ENCODE measurements at regions not wholly inside any gene's neighbourhood (a gene's known extent, or its start where the extent isn't known, plus 50 kb on each side); places are given as distances from the start of the nearest gene placed in this dataset.

DNA sequence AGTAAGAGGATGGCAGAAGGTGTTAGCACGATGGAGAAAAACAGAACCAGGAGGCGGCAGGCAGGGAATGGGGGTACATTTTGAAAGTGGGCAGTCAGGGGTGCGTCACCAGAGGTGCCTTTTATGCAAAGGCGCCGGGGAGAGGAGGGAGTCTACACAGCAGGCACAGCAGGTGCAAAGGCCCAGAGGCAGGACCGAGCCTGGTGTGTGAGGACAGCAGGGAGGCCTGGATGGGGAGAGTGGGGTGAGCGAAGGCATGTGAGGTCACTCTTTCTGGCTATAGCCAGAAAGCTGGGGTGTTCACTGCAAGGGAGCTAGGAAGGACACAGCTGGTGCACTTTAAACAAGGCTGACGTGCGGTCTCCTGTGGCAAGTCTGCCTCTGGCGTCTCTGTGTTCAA lies 65.0 kb downstream of the NCOR2 start:
- TF ChIP-seq CTCF (IDR thresholded peaks at IDR 0.05; ENCODE audit: control extremely low read depth, extremely low read depth): no peak
- H3K27me3 ChIP-seq (ENCODE audit: control insufficient read depth in 3 of 3, insufficient read depth in 3 of 3, low read length in 2 of 3): no peaks in the 10 kb centered on the region
- H3K4me1 ChIP-seq (ENCODE audit: control insufficient read depth in 5 of 5, insufficient read depth in 5 of 5, low read length in 5 of 5): peaks cover 7 to 60% (median 31%) of the 10 kb centered on the region in 5 donors
- no peak for DNase-seq
- H3K27ac ChIP-seq (ENCODE audit: low read depth in 1 of 2, low read length in 1 of 2): no peak overlapping the region
- no peak for ATAC-seq (ENCODE audit: insufficient read depth, low FRiP score)
- peaks cover 0 to 2% (median 0%) of the 10 kb centered on the region in 4 donors for H3K9me3 ChIP-seq (ENCODE audit: control insufficient read depth in 4 of 4, insufficient read depth in 3 of 4, low read length in 3 of 4)
- H3K9ac ChIP-seq (ENCODE audit: insufficient read depth in 1 of 2, low read length in 2 of 2): no peak overlapping the region
- peaks cover 0 to 5% (median 1%) of the 10 kb centered on the region in 4 donors for H3K36me3 ChIP-seq (ENCODE audit: control insufficient read depth in 4 of 4, insufficient read depth in 4 of 4, low read length in 4 of 4)
- H3K4me3 ChIP-seq: no peak overlapping the region
- WGBS, 2 donors: 95 to 97% methylated on average over 10 of the region's 10 CpGs

DNA sequence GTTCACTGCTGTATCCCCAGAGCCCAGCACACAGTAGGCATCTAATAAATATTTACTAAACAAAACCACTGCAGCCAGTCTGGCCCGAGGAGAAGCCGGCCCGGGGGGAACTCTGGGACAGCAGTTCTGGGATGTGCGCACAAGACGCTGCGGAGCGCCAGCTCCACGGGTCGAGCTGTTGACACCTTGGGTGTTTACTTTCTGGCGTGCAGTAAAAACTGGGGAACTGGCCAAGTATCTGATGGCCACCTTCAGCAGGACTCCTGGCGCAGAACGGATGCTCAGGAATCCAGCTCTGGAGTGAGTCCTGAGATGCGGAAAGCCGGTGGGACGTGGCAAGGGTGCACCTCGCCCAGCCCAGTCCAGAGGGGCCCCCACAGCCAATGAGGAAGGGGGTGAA lies 65.6 kb downstream of the NCOR2 start:
- Histone ChIP-seq H3K9me3 (ENCODE audit: control insufficient read depth in 4 of 4, insufficient read depth in 3 of 4, low read length in 3 of 4) (peaks cover 0 to 2% (median under 1%) of the 10 kb centered on the region in 4 donors), H3K9ac (ENCODE audit: insufficient read depth in 1 of 2, low read length in 2 of 2) (no peak overlapping the region), H3K27me3 (ENCODE audit: control insufficient read depth in 3 of 3, insufficient read depth in 3 of 3, low read length in 2 of 3) (no peaks in the 10 kb centered on the region), H3K27ac (ENCODE audit: low read depth in 1 of 2, low read length in 1 of 2) (no peak overlapping the region), H3K4me1 (ENCODE audit: control insufficient read depth in 5 of 5, insufficient read depth in 5 of 5, low read length in 5 of 5) (peaks cover 7 to 60% (median 32%) of the 10 kb centered on the region in 5 donors), H3K36me3 (ENCODE audit: control insufficient read depth in 4 of 4, insufficient read depth in 4 of 4, low read length in 4 of 4) (peaks cover 0 to 5% (median 1%) of the 10 kb centered on the region in 4 donors), H3K4me3 (no peak overlapping the region)
- 66 to 69% methylated on average over 16 of the region's 16 CpGs for WGBS, 2 donors
- ATAC-seq (ENCODE audit: insufficient read depth, low FRiP score) (no peak), DNase-seq (no peak)
- TF ChIP-seq CTCF (IDR thresholded peaks at IDR 0.05; ENCODE audit: control extremely low read depth, extremely low read depth): no peak

DNA sequence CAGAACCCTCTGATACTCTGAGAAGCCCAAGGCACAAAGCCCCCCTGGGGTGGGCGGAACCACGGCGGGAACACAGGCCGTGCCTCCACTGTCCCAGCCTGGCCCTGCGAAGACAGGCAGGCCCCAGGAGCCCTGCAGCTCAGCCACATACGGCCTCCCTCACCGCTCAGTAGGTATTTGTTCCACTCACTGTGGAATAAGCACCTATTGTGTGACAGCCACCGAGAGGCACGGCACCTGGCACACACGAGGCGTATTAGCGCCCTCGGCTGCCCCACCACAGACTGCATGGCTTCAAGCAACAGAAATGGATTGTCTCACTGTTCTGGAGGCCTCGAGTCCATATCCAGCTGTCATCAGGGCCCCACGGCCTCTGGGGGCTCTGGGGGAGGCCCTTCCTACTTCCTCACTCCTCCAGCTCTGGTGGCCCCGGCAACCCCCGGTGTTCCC lies 66.3 kb downstream of the NCOR2 start:
- no peak for TF ChIP-seq CTCF (IDR thresholded peaks at IDR 0.05; ENCODE audit: control extremely low read depth, extremely low read depth)
- Histone ChIP-seq H3K36me3 (ENCODE audit: control insufficient read depth in 4 of 4, insufficient read depth in 4 of 4, low read length in 4 of 4) (peaks cover 0 to 5% (median 1%) of the 10 kb centered on the region in 4 donors), H3K4me3 (no peak overlapping the region), H3K9ac (ENCODE audit: insufficient read depth in 1 of 2, low read length in 2 of 2) (no peak overlapping the region), H3K27me3 (ENCODE audit: control insufficient read depth in 3 of 3, insufficient read depth in 3 of 3, low read length in 2 of 3) (no peaks in the 10 kb centered on the region), H3K4me1 (ENCODE audit: control insufficient read depth in 5 of 5, insufficient read depth in 5 of 5, low read length in 5 of 5) (peaks cover 7 to 55% (median 29%) of the 10 kb centered on the region in 5 donors), H3K9me3 (ENCODE audit: control insufficient read depth in 4 of 4, insufficient read depth in 3 of 4, low read length in 3 of 4) (peaks cover 0 to 2% (median under 1%) of the 10 kb centered on the region in 4 donors), H3K27ac (ENCODE audit: low read depth in 1 of 2, low read length in 1 of 2) (peak overlapping the region in 1 of 2 donors; percentile 84)
- 64 to 76% methylated on average over 17 of the region's 17 CpGs for WGBS, 2 donors
- ATAC-seq (ENCODE audit: insufficient read depth, low FRiP score) (no peak), DNase-seq (no peak)

- H3K27me3 ChIP-seq (ENCODE audit: control insufficient read depth in 3 of 3, insufficient read depth in 3 of 3, low read length in 2 of 3): no peaks in the 10 kb centered on the region
- H3K9me3 ChIP-seq (ENCODE audit: control insufficient read depth in 4 of 4, insufficient read depth in 3 of 4, low read length in 3 of 4): peaks cover 0 to 2% (median under 1%) of the 10 kb centered on the region in 4 donors
- no peak overlapping the region for H3K4me3 ChIP-seq
- H3K9ac ChIP-seq (ENCODE audit: insufficient read depth in 1 of 2, low read length in 2 of 2): no peak overlapping the region
- TF ChIP-seq CTCF (IDR thresholded peaks at IDR 0.05; ENCODE audit: control extremely low read depth, extremely low read depth): no peak
- no peak for ATAC-seq (ENCODE audit: insufficient read depth, low FRiP score)
- H3K36me3 ChIP-seq (ENCODE audit: control insufficient read depth in 4 of 4, insufficient read depth in 4 of 4, low read length in 4 of 4): peaks cover 0 to 5% (median 3%) of the 10 kb centered on the region in 4 donors
- peaks cover 7 to 48% (median 25%) of the 10 kb centered on the region in 5 donors for H3K4me1 ChIP-seq (ENCODE audit: control insufficient read depth in 5 of 5, insufficient read depth in 5 of 5, low read length in 5 of 5)
- no peak for DNase-seq
- peak overlapping the region in 1 of 2 donors; percentile 68 for H3K27ac ChIP-seq (ENCODE audit: low read depth in 1 of 2, low read length in 1 of 2)
- 88 to 91% methylated on average over 11 of the region's 11 CpGs for WGBS, 2 donors
These were observed 67.5 kb downstream of the NCOR2 start for GRCh38 chr12:124499898-124500244.
